ENCODE measurements at regions not wholly inside any gene's neighbourhood (a gene's known extent, or its start where the extent isn't known, plus 50 kb on each side); places are given as distances from the start of the nearest gene placed in this dataset.
"Not testable (repeated sequence)": the region's sequence is repeated elsewhere in the genome, so short reads cannot be mapped to it uniquely, and the experiment has no call there.

DNA sequence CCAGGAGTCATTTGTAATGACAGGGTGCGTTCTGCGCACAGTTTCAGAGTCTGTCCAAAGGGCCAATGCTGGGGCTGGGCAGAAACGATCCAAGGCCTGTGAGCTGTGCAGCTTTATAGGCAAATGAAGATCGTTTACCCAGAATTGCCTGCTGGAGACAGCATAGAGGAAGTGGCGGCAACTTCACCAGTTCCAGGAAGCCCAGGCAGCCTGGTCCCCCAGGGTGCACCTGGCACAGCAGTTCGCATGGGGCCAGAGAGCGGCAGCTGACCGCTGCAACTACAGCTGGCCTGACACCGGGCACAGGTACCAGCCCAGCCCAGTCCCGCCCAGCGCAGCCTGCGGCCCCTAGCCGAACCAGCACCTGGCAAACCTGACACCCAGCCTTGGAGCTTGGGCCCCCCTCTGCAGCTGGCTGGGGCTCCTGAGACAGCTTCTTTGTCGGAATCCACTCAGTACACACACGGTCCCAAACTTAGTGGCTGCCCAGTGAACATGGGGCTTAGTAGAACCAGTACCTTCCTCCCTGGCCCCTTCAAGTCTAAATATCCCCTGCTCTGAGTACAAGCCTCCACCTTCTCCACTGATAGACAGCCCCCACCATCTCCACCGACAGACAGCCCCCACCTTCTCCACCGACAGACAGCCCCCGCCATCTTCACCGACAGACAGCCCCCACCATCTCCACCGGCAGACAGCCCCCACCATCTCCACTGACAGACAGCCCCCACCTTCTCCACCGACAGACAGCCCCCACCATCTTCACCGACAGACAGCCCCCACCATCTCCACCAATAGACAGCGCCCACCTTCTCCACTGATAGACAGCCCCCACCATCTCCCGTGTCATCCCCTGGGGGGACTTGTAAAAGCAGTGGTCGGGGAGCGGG, 62.7 kb upstream of the SPN start:
- H2BK20ac ChIP-seq (ENCODE audit: low read depth, low read length, poor library complexity, severe bottlenecking); H3K27me3 Mint-ChIP-seq (ENCODE audit: low read depth); H4K20me1 ChIP-seq (ENCODE audit: control insufficient read depth, insufficient read depth, insufficient read length); H2AK5ac ChIP-seq (ENCODE audit: insufficient read length, low read length); H3K27ac ChIP-seq (ENCODE audit: insufficient read length, low read depth, low read length); H3K23me2 ChIP-seq (ENCODE audit: insufficient read length, low read depth, low read length, poor library complexity, severe bottlenecking); H3K23ac ChIP-seq (ENCODE audit: insufficient read length, low read depth, low read length); H4K91ac ChIP-seq (ENCODE audit: insufficient read length, low read depth, low read length); H3K4me1 ChIP-seq (ENCODE audit: insufficient read depth, low read length); H3K14ac ChIP-seq (ENCODE audit: insufficient read depth, low read length); H4K8ac ChIP-seq (replicated peaks; ENCODE audit: insufficient read length, low read depth, low read length); H3K56ac ChIP-seq (ENCODE audit: insufficient read length, low read depth, low read length); H3K9me3 ChIP-seq (ENCODE audit: control insufficient read depth, low read depth, low read length); H2AFZ ChIP-seq (ENCODE audit: low read length); H3K36me3 Mint-ChIP-seq (ENCODE audit: insufficient read depth in 1 of 3, low read depth in 3 of 3); H2BK5ac ChIP-seq (ENCODE audit: insufficient read length, low read length); DNase-seq; H3K9me3 Mint-ChIP-seq; H4K5ac ChIP-seq (ENCODE audit: insufficient read length, low read depth, low read length); H3K9ac ChIP-seq (ENCODE audit: extremely low read depth, insufficient read length, low read length); H2BK12ac ChIP-seq (ENCODE audit: insufficient read length, low read depth, low read length); H3K18ac ChIP-seq (ENCODE audit: insufficient read length, low read depth, low read length); H3T11ph ChIP-seq (ENCODE audit: low read length); H2BK120ac ChIP-seq (ENCODE audit: low read depth, low read length, poor library complexity, severe bottlenecking); H2BK15ac ChIP-seq (ENCODE audit: low read depth, low read length); H3K4me3 Mint-ChIP-seq; H3K27me3 ChIP-seq (ENCODE audit: insufficient read depth, low read length); H3K4ac ChIP-seq (ENCODE audit: low read depth, low read length); H3K4me2 ChIP-seq (ENCODE audit: insufficient read depth, insufficient read length, low read length): not testable (repeated sequence)
- WGBS (ENCODE audit: extremely low coverage, insufficient read length, low lambda C conversion rate): no CpG with 5 or more reads among the region's 26 CpGs
- Mint-ChIP-seq H3K27ac (peak overlapping the region in 2 of 3 experiments; percentile 52 to 89; a peak in 2 of 7 replicates), H3K4me1 (peaks cover 22 to 34% of the 10 kb centered on the region in 2 experiments)
- peaks cover 10% of the 10 kb centered on the region; the same call in 1 of the 2 replicates for H3K79me2 ChIP-seq (ENCODE audit: insufficient read depth, low read length)
- peaks cover 11% of the 10 kb centered on the region for H3K79me1 ChIP-seq (ENCODE audit: insufficient read depth, low read depth, low read length, poor library complexity, severe bottlenecking)

- not testable (repeated sequence) for H3K4me3 Mint-ChIP-seq; H3K56ac ChIP-seq (ENCODE audit: insufficient read length, low read depth, low read length); H2AFZ ChIP-seq (ENCODE audit: low read length); H3T11ph ChIP-seq (ENCODE audit: low read length); H3K27ac ChIP-seq (ENCODE audit: insufficient read length, low read depth, low read length); H2BK5ac ChIP-seq (ENCODE audit: insufficient read length, low read length); H2AK5ac ChIP-seq (ENCODE audit: insufficient read length, low read length); H3K18ac ChIP-seq (ENCODE audit: insufficient read length, low read depth, low read length); H2BK20ac ChIP-seq (ENCODE audit: low read depth, low read length, poor library complexity, severe bottlenecking); H3K9me3 Mint-ChIP-seq; H3K4me2 ChIP-seq (ENCODE audit: insufficient read depth, insufficient read length, low read length); H2BK15ac ChIP-seq (ENCODE audit: low read depth, low read length); H3K4ac ChIP-seq (ENCODE audit: low read depth, low read length); H2BK120ac ChIP-seq (ENCODE audit: low read depth, low read length, poor library complexity, severe bottlenecking); H3K23ac ChIP-seq (ENCODE audit: insufficient read length, low read depth, low read length); H3K4me1 ChIP-seq (ENCODE audit: insufficient read depth, low read length); DNase-seq; H4K5ac ChIP-seq (ENCODE audit: insufficient read length, low read depth, low read length); H3K9ac ChIP-seq (ENCODE audit: extremely low read depth, insufficient read length, low read length); H3K27me3 ChIP-seq (ENCODE audit: insufficient read depth, low read length); H4K91ac ChIP-seq (ENCODE audit: insufficient read length, low read depth, low read length); H4K20me1 ChIP-seq (ENCODE audit: control insufficient read depth, insufficient read depth, insufficient read length); H4K8ac ChIP-seq (replicated peaks; ENCODE audit: insufficient read length, low read depth, low read length); H3K14ac ChIP-seq (ENCODE audit: insufficient read depth, low read length); H3K9me3 ChIP-seq (ENCODE audit: control insufficient read depth, low read depth, low read length); H3K27me3 Mint-ChIP-seq (ENCODE audit: low read depth); H2BK12ac ChIP-seq (ENCODE audit: insufficient read length, low read depth, low read length); H3K23me2 ChIP-seq (ENCODE audit: insufficient read length, low read depth, low read length, poor library complexity, severe bottlenecking)
- WGBS (ENCODE audit: extremely low coverage, insufficient read length, low lambda C conversion rate): no CpG with 5 or more reads among the region's 9 CpGs
- Mint-ChIP-seq H3K4me1 (peaks cover 21 to 29% of the 10 kb centered on the region in 2 experiments), H3K36me3 (ENCODE audit: insufficient read depth in 1 of 3, low read depth in 3 of 3) (peaks cover 0 to 10% (median 7%) of the 10 kb centered on the region in 3 experiments; a peak in 4 of 7 replicates), H3K27ac (peak overlapping the region; percentile 77 to 94 (median 84); a peak in 3 of 7 replicates)
- Histone ChIP-seq H3K79me1 (ENCODE audit: insufficient read depth, low read depth, low read length, poor library complexity, severe bottlenecking) (peaks cover 11% of the 10 kb centered on the region), H3K79me2 (ENCODE audit: insufficient read depth, low read length) (peaks cover 12% of the 10 kb centered on the region; the same call in 1 of the 2 replicates)
Measured at GRCh38 chr16:29602247-29602625, 60.8 kb upstream of the SPN start.
